GM12874 (cell line): ENCODE measurements at regions not wholly inside any gene's neighbourhood (a gene's known extent, or its start where the extent isn't known, plus 50 kb on each side); places are given as distances from the start of the nearest gene placed in this dataset.

Source experiments
- TF ChIP-seq, protein P1 (sequence below): IDR thresholded peaks from 2 replicates; pipeline ENCODE4 v1.5.1; 2011; ENCODE audit warnings: low read depth, mild to moderate bottlenecking, control low read depth, low read length, moderate library complexity; ENCODE audit not compliant: insufficient read depth

DNA sequence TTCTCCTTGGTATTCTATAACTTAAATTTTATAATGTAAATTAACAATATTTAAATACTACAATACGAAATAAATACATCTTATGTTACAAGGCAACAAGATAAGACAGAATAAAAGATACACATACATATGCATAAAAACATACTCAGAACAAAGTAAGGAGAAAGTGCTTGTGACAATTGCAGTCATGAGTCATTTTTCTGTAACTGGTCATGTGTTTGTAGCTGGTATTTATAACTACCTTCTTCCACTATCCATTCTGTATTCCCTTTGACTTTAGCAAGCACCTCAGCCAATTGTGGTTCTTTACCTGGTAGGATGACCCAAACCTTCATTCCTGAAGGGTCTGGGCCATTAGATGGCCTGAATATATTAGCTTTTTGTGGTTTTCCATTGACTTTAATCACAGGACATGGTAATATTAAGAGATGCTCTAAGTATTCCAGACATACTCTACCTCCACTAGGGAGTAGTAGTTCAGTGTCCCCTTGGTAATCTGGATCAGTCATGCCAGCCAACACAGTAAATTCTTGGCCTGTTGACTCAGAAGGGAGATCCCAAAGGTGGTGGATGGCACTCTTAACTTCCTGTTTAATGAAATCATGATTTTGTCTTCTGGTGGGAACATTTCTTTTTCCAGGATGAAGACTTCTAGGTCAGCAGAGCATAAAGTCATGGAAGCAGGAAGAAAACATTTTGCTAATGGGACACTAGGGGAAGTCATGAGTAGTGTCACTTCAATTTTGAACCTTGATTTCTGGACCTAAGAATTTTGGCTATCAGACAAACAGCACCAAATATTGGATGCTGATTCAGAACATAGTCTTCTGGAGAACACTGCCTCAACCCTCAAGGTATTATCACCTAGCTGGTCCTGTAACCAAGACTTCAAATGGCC is 733.7 kb upstream of the IGFBP3 start:
- TF ChIP-seq, protein P1, sequence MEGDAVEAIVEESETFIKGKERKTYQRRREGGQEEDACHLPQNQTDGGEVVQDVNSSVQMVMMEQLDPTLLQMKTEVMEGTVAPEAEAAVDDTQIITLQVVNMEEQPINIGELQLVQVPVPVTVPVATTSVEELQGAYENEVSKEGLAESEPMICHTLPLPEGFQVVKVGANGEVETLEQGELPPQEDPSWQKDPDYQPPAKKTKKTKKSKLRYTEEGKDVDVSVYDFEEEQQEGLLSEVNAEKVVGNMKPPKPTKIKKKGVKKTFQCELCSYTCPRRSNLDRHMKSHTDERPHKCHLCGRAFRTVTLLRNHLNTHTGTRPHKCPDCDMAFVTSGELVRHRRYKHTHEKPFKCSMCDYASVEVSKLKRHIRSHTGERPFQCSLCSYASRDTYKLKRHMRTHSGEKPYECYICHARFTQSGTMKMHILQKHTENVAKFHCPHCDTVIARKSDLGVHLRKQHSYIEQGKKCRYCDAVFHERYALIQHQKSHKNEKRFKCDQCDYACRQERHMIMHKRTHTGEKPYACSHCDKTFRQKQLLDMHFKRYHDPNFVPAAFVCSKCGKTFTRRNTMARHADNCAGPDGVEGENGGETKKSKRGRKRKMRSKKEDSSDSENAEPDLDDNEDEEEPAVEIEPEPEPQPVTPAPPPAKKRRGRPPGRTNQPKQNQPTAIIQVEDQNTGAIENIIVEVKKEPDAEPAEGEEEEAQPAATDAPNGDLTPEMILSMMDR, result no peak

DNA sequence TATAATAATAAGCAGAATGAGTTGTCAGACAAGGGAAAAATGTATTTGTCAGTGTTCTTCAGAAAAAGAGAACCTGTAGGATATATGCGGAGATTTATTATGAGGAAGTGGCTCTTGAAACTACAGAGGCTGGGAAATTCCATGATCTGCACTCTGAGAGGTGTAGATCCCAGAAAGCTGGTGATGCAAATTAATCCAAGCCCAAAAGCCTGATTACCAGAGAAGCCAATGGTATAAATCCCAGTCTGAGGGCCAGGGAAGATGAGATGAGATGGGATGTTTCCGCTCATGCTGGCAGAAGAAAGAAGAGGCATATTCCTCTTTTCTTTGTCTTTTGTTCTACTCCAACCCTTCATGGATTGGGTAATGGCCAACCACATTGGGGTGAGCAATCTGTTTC is 732.8 kb upstream of the IGFBP3 start:
- TF ChIP-seq, protein P1, result no peak

DNA sequence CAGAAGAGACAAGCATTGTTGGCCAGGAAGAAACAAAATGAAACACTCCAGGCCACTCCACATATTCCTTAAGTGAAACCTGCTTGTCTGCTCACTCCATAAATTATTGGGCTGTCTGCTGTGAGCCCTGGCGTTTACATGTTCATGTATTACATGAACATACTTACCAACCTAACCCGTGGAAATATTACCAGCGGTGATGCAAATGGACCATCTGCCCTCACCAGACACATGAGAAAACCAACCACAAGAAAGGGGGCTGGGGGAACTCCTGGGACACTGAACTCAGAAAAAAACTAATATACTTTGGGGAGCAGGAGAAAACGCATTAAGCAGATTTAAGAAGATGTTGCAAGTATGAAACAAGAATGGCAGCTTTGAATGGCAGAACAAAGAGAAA is 731.2 kb upstream of the IGFBP3 start:
- TF ChIP-seq, protein P1, result no peak

DNA sequence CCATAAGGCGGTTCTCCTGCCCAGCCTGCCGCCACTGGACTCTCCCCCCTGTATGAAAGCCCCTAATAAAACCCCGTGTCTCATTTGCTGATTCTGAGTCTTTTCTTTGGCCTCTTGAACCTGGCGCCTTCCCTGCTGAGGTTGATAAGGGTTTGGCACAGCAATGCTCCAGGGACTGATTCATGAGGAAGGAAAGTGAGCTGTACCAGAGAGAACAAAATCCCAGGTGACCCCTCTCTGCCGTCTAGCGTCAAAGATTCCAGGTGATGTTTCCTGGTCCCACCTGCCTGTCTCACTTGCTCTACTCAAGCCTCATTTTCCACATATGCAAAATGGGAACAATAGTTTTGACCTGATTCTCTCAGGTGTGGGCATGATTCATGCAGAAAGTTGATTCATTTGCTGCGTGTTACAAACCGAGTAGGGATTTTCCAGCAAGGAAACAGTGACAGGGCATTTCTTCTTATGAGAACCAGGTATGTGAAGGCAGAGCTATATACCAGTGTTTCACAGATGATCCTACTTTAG is 730.6 kb upstream of the IGFBP3 start:
- TF ChIP-seq, protein P1, result no peak

DNA sequence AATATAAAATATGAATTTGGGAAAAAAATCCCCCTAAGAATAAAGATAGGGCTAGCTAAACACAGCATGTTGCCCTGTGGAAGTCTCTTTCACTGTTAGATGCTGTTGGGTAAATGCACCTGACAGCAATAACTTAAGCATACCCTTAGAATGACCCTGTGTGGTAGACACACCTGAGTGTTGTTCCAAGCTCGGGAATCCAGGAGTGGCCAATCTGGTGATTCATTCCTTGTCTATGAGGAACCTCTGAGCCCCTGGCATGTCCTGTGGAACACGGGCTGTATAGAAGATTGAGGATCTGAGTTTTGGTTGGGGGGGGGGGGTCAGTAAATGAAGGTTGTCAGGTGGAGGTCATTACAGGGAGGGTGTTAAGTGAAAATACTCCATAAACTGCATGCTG is 730.0 kb upstream of the IGFBP3 start:
- TF ChIP-seq, protein P1, result no peak

DNA sequence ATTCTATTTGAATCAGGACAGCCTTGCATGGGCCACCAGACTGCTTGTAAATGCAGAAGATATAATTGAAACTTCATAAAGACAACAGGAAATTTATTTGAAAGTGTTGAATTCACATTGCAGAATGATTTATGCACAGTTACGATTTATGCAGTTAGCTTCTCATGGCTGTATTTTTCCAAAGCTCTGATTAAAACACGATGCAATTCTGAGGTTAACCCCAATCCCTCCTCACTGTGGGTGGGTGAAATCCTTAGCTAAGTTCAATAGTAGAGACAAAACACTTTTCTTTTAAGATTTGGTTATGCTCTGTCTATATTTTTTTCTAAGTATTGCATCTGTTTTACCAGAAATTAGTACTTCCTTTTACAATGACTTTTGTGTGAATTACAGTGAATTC is 728.8 kb upstream of the IGFBP3 start:
- TF ChIP-seq, protein P1, result no peak

DNA sequence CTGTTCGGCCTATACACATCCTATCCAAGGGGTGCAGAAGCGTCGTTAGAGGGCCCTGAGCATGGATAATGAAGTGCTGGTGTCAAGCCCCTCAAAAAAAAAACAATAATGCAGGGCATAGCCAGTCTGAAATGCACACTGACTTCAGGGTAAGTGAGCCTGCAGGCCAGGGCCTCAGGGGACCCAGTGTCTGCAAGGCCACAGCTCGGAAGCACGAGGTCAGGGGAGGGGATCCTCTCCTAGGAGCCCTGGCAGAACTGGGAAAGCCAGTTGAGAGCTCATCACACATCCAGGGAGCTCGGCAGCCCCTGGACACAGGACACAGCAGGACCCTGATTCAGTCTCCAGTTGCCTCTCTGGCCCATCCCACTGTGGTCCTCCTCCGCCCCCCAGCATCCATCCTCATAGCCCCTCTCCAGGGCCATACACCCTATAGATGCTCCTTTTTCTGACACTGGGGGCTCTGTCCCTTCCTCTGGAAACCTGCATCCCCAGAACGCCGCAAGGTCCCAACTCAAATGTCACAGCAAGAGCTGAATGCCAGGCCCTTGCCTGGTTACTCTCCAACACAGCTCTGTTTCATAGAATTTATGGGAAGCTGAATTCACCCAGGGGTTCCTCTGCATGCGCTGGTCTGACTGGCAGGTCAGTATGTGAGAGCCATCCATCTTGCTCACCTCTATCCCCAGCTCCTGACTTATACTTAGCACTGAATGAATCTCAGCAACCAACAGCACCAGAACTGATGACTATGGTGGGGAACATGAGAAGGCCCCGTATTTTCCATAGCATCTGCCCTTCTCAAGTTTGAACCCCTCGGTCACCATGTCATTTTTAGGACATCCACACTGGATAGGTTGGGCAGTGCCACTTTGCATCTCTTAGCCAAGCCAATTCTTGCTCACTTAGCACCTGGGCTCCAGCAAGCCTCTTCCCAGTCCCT is 717.0 kb upstream of the IGFBP3 start:
- TF ChIP-seq, protein P1, result no peak
